SK-N-SH treated with all-trans-retinoic acid at 6 μM for 48 hours (cell line): ENCODE measurements at regions not wholly inside any gene's neighbourhood (a gene's known extent, or its start where the extent isn't known, plus 50 kb on each side); places are given as distances from the start of the nearest gene placed in this dataset.

ENCODE experiments used
- BACH2 ChIP-seq: fragments of 250-450 bp; sonication (Bioruptor Pico); IDR thresholded peaks from 2 replicates; pipeline ENCODE4 v1.9.0; 2021; ENCODE audit warnings: mild to moderate bottlenecking, borderline replicate concordance
- GLIS3 ChIP-seq: fragments of 250-450 bp; sonication (Bioruptor Pico); IDR thresholded peaks from 2 replicates; pipeline ENCODE4 v1.5.0; 2020; ENCODE audit warnings: mild to moderate bottlenecking, moderate library complexity
- ISL1 ChIP-seq: fragments of 250-450 bp; sonication (Bioruptor Pico); IDR thresholded peaks from 2 replicates; pipeline ENCODE4 v2.1.2; 2022; ENCODE audit warnings: mild to moderate bottlenecking, moderate library complexity
- OSR1 ChIP-seq: fragments of 250-450 bp; sonication (Bioruptor Pico); IDR thresholded peaks from 2 replicates; pipeline ENCODE4 v1.8.0; 2022; ENCODE audit warnings: moderate library complexity, mild to moderate bottlenecking, inconsistent platforms
- ZC3H10 ChIP-seq: fragments of 250-450 bp; sonication (Bioruptor Pico); IDR thresholded peaks from 2 replicates; pipeline ENCODE4 v1.5.1; 2021; ENCODE audit warnings: mild to moderate bottlenecking, moderate library complexity
- ZNF565 ChIP-seq: fragments of 450-650 bp; formaldehyde crosslinking; conservative IDR thresholded peaks from 2 replicates; pipeline ENCODE4 v1.5.0; 2020; ENCODE audit warnings: low read depth, mild to moderate bottlenecking, moderate library complexity
- ZNF70 ChIP-seq: fragments of 450-650 bp; formaldehyde crosslinking; IDR thresholded peaks from 2 replicates; pipeline ENCODE4 v1.5.0; 2020; ENCODE audit warnings: mild to moderate bottlenecking, moderate library complexity
- TF ChIP-seq, protein P1 (sequence below): fragments of 250-450 bp; sonication (Bioruptor Pico); IDR thresholded peaks from 2 replicates; pipeline ENCODE4 v1.8.0; 2020; ENCODE audit warnings: mild to moderate bottlenecking, moderate library complexity, borderline replicate concordance

DNA sequence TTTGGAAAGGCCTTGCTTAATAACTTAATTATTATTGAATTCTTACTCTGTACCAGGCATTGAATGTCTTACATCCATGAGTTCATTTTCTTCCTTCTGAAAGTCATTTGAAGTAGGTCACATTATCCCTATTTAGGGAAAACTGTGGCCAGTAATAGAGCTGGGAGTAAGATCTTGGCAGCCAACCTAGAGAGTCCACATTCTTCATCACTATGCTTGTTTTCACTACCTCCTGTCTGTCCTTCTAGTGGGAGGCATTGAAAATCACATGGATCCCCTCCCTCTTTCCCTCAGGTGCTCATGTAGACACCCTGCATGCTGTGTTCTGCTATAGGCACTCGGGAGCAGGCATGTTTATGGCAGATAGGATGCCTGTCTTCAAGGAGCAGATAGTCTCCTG, 154.9 kb downstream of the EBLN2 start:
- no peak for TF ChIP-seq GLIS3
- no peak for TF ChIP-seq ZNF565 (CRISPR knock-in tag)
- TF ChIP-seq ZNF70 (CRISPR knock-in tag): no peak
- no peak for TF ChIP-seq BACH2
- no peak for TF ChIP-seq ZC3H10
- TF ChIP-seq, protein P1, sequence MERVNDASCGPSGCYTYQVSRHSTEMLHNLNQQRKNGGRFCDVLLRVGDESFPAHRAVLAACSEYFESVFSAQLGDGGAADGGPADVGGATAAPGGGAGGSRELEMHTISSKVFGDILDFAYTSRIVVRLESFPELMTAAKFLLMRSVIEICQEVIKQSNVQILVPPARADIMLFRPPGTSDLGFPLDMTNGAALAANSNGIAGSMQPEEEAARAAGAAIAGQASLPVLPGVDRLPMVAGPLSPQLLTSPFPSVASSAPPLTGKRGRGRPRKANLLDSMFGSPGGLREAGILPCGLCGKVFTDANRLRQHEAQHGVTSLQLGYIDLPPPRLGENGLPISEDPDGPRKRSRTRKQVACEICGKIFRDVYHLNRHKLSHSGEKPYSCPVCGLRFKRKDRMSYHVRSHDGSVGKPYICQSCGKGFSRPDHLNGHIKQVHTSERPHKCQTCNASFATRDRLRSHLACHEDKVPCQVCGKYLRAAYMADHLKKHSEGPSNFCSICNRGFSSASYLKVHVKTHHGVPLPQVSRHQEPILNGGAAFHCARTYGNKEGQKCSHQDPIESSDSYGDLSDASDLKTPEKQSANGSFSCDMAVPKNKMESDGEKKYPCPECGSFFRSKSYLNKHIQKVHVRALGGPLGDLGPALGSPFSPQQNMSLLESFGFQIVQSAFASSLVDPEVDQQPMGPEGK (CRISPR knock-in tag): no peak
- TF ChIP-seq OSR1: no peak
- no peak for TF ChIP-seq ISL1 (CRISPR knock-in tag)
